Neural cell (in vitro differentiated cells): ENCODE measurements at regions not wholly inside any gene's neighbourhood (a gene's known extent, or its start where the extent isn't known, plus 50 kb on each side); places are given as distances from the start of the nearest gene placed in this dataset.

Experiments used
- CTCF ChIP-seq: fragments of 450-650 bp; IDR thresholded peaks from 2 replicates; pipeline ENCODE4 v1.5.1; 2014; ENCODE audit warnings: antibody characterized with exemption, mild to moderate bottlenecking, moderate library complexity; ENCODE audit not compliant: poor library complexity, severe bottlenecking
- EP300 ChIP-seq: fragments of 450-650 bp; conservative IDR thresholded peaks from 2 replicates; pipeline ENCODE4 v1.6.1; 2014; ENCODE audit warnings: antibody characterized with exemption, mild to moderate bottlenecking, moderate library complexity; ENCODE audit not compliant: poor library complexity, severe bottlenecking
- POLR2AphosphoS5 ChIP-seq: IDR thresholded peaks from 2 replicates; pipeline ENCODE4 v1.6.1; 2012
- SMC3 ChIP-seq: fragments of 450-650 bp; conservative IDR thresholded peaks from 2 replicates; pipeline ENCODE4 v1.6.1; 2014; ENCODE audit warnings: antibody characterized with exemption, mild to moderate bottlenecking, moderate library complexity; ENCODE audit not compliant: poor library complexity

- TF ChIP-seq CTCF: no peak
- TF ChIP-seq EP300: no peak
- no peak for TF ChIP-seq POLR2AphosphoS5
- TF ChIP-seq SMC3: no peak
Measured at GRCh38 chr2:186917866-186918265, 68.9 kb upstream of the ZSWIM2 start.
